Mesenchymal stem cell (in vitro differentiated cells and primary cell): ENCODE measurements at regions not wholly inside any gene's neighbourhood (a gene's known extent, or its start where the extent isn't known, plus 50 kb on each side); places are given as distances from the start of the nearest gene placed in this dataset.
"Not testable (repeated sequence)": the region's sequence is repeated elsewhere in the genome, so short reads cannot be mapped to it uniquely, and the experiment has no call there.

ENCODE experiments used
- DNase-seq: peaks from one replicate; pipeline ENCODE4 v3.0.0-alpha.2; 2013
- H2AFZ ChIP-seq: one replicate; pipeline ENCODE4 v1.6.1; 2013; ENCODE audit warnings: low read depth, mild to moderate bottlenecking, control low read depth, inconsistent platforms, low read length, moderate library complexity
- H2AK5ac ChIP-seq: 2 replicates; pipeline ENCODE4 v1.6.1; 2013; ENCODE audit warnings: low read length, moderate library complexity, mild to moderate bottlenecking, inconsistent platforms; ENCODE audit not compliant: severe bottlenecking
- H2BK120ac ChIP-seq: one replicate; pipeline ENCODE4 v1.6.1; 2013; ENCODE audit warnings: low read depth, mild to moderate bottlenecking, inconsistent platforms, low read length, moderate library complexity
- H2BK12ac ChIP-seq, 2 experiments: one replicate each; pipeline ENCODE4 v1.6.1; 2013; ENCODE audit warnings: inconsistent platforms in 2 of 2, low read length in 2 of 2, mild to moderate bottlenecking in 2 of 2, moderate library complexity in 2 of 2, control low read depth in 1 of 2
- H2BK15ac ChIP-seq: one replicate; pipeline ENCODE4 v1.6.1; 2013; ENCODE audit warnings: mild to moderate bottlenecking, low read depth, inconsistent platforms; ENCODE audit not compliant: poor library complexity, severe bottlenecking
- H2BK5ac ChIP-seq: 2 replicates; pipeline ENCODE4 v1.6.1; 2013; ENCODE audit warnings: low read depth, mild to moderate bottlenecking, low read length, control low read depth, inconsistent platforms; ENCODE audit not compliant: poor library complexity, severe bottlenecking
- H3K14ac ChIP-seq, 2 experiments: one replicate each; pipeline ENCODE4 v1.6.1; 2013; ENCODE audit warnings: inconsistent platforms in 2 of 2, low read length in 2 of 2, control low read depth in 1 of 2, mild to moderate bottlenecking in 1 of 2, moderate library complexity in 1 of 2
- H3K18ac ChIP-seq, 2 experiments: one replicate each; pipeline ENCODE4 v1.6.1; 2013; ENCODE audit warnings: inconsistent platforms in 2 of 2, low read length in 2 of 2, control low read depth in 1 of 2, low read depth in 1 of 2, mild to moderate bottlenecking in 1 of 2
- H3K23ac ChIP-seq, 2 experiments: one replicate each; pipeline ENCODE4 v1.6.1; 2013; ENCODE audit warnings: inconsistent platforms in 2 of 2, low read length in 2 of 2, mild to moderate bottlenecking in 2 of 2, moderate library complexity in 2 of 2, control low read depth in 1 of 2
- H3K27ac ChIP-seq: 2 replicates; pipeline ENCODE4 v1.5.1; 2013; ENCODE audit warnings: mild to moderate bottlenecking, moderate library complexity, low read length, control low read depth, inconsistent platforms; ENCODE audit not compliant: poor library complexity, severe bottlenecking
- H3K27me3 ChIP-seq, 2 experiments: 2 replicates each; pipeline versions ENCODE4 v1.6.1 to v1.7.0; 2013; ENCODE audit warnings: low read length in 2 of 2, mild to moderate bottlenecking in 2 of 2, moderate library complexity in 2 of 2, control low read depth in 1 of 2, inconsistent platforms in 1 of 2; ENCODE audit not compliant: control insufficient read depth in 1 of 2, insufficient read depth in 1 of 2
- H3K36me3 ChIP-seq, 2 experiments: 2 replicates each; pipeline versions ENCODE4 v1.6.1 to v1.7.0; 2013; ENCODE audit warnings: low read length in 2 of 2, control low read depth in 1 of 2, inconsistent platforms in 1 of 2, low read depth in 1 of 2, mild to moderate bottlenecking in 1 of 2; ENCODE audit not compliant: insufficient read depth in 2 of 2, control insufficient read depth in 1 of 2
- H3K4ac ChIP-seq, 2 experiments: one replicate each; pipeline ENCODE4 v1.6.1; 2013; ENCODE audit warnings: inconsistent platforms in 2 of 2, low read length in 2 of 2, mild to moderate bottlenecking in 2 of 2, moderate library complexity in 2 of 2, control low read depth in 1 of 2, low read depth in 1 of 2
- H3K4me1 ChIP-seq: 2 replicates; pipeline ENCODE4 v1.6.1; 2013; ENCODE audit warnings: low read depth, low read length, control low read depth; ENCODE audit not compliant: control insufficient read depth, insufficient read depth
- H3K4me2 ChIP-seq: 2 replicates; pipeline ENCODE4 v1.6.1; 2013; ENCODE audit warnings: low read length, mild to moderate bottlenecking, inconsistent platforms; ENCODE audit not compliant: poor library complexity, severe bottlenecking
- H3K4me3 ChIP-seq, 2 experiments: 2 replicates each; pipeline versions ENCODE4 v1.5.1 to v1.7.0; 2013; ENCODE audit warnings: low read length in 2 of 2, mild to moderate bottlenecking in 2 of 2, control low read depth in 1 of 2, low read depth in 1 of 2; ENCODE audit not compliant: insufficient read depth in 1 of 2
- H3K79me1 ChIP-seq: replicated peaks from 2 replicates; pipeline ENCODE4 v1.6.1; 2013; ENCODE audit warnings: mild to moderate bottlenecking, control low read depth, low read length, inconsistent platforms; ENCODE audit not compliant: poor library complexity, severe bottlenecking
- H3K9ac ChIP-seq: 2 replicates; pipeline ENCODE4 v1.7.0; 2013; ENCODE audit warnings: mild to moderate bottlenecking, low read length, moderate library complexity
- H3K9me3 ChIP-seq: 2 replicates; pipeline ENCODE4 v1.7.0; 2013; ENCODE audit warnings: mild to moderate bottlenecking, low read length; ENCODE audit not compliant: control insufficient read depth
- H4K8ac ChIP-seq: one replicate; pipeline ENCODE4 v1.6.1; 2013; ENCODE audit warnings: inconsistent platforms, mild to moderate bottlenecking, low read length, moderate library complexity
- H4K91ac ChIP-seq: one replicate; pipeline ENCODE4 v1.6.1; 2013; ENCODE audit warnings: mild to moderate bottlenecking, low read length, inconsistent platforms
- WGBS: methylation state at CpG from one replicate; pipeline ENCODE4 v1.1.7; 2013; ENCODE audit warnings: mixed read lengths; 5-methylcytosine and 5-hydroxymethylcytosine counted together

GRCh38 chr6:137550535-137550934, 56.3 kb upstream of the OLIG3 start:
- Histone ChIP-seq H3K27ac (no peak overlapping the region), H4K91ac (no peak overlapping the region)

GRCh38 chr6:137552146-137552545, 58.0 kb upstream of the OLIG3 start:
- Histone ChIP-seq H3K9ac (no peak overlapping the region), H3K4me2 (no peak overlapping the region), H3K4ac (no peak overlapping the region), H4K91ac (no peak overlapping the region), H2BK5ac (no peak overlapping the region), H3K27me3 (peaks cover 0 to 8% of the 10 kb centered on the region in 2 experiments), H3K9me3 (peaks cover 3% of the 10 kb centered on the region), H3K18ac (no peak overlapping the region), H2BK120ac (no peak overlapping the region), H2AK5ac (no peak overlapping the region), H3K27ac (no peak overlapping the region), H3K79me1 (no peaks in the 10 kb centered on the region), H3K4me1 (no peaks in the 10 kb centered on the region), H3K23ac (no peak overlapping the region), H3K4me3 (no peak overlapping the region), H4K8ac (no peak overlapping the region), H3K36me3 (no peaks in the 10 kb centered on the region), H3K14ac (no peak overlapping the region), H2BK15ac (no peak overlapping the region), H2BK12ac (no peak overlapping the region), H2AFZ (no peak overlapping the region)
- no peak for DNase-seq
- WGBS, result 67% methylated on average over 1 of the region's 1 CpG

More at GRCh38 chr6:137550535-137550934, 56.3 kb upstream of the OLIG3 start:
- Histone ChIP-seq H2BK15ac (no peak overlapping the region), H3K4me2 (no peak overlapping the region), H2BK12ac (no peak overlapping the region), H3K79me1 (no peaks in the 10 kb centered on the region), H2BK5ac (no peak overlapping the region), H3K4me1 (no peaks in the 10 kb centered on the region), H3K18ac (no peak overlapping the region), H3K14ac (no peak overlapping the region), H3K9ac (no peak overlapping the region), H2AK5ac (no peak overlapping the region), H3K36me3 (no peaks in the 10 kb centered on the region), H3K23ac (no peak overlapping the region), H2AFZ (no peak overlapping the region), H4K8ac (no peak overlapping the region), H2BK120ac (no peak overlapping the region), H3K27me3 (peaks cover 0 to 8% of the 10 kb centered on the region in 2 experiments), H3K4me3 (no peak overlapping the region), H3K9me3 (peaks cover 3% of the 10 kb centered on the region), H3K4ac (no peak overlapping the region)
- DNase-seq, result no peak
- 40% methylated on average over 2 of the region's 4 CpGs for WGBS

- Histone ChIP-seq H2BK120ac (no peak overlapping the region), H3K79me1 (no peaks in the 10 kb centered on the region), H3K4me1 (no peaks in the 10 kb centered on the region), H2AK5ac (no peak overlapping the region), H3K9me3 (peaks cover 3% of the 10 kb centered on the region), H3K36me3 (no peaks in the 10 kb centered on the region), H3K9ac (no peak overlapping the region), H3K27me3 (peaks cover 0 to 8% of the 10 kb centered on the region in 2 experiments), H4K91ac (no peak overlapping the region), H3K4me3 (no peak overlapping the region), H2AFZ (no peak overlapping the region), H3K4ac (no peak overlapping the region), H3K14ac (no peak overlapping the region), H3K4me2 (no peak overlapping the region), H4K8ac (no peak overlapping the region), H3K18ac (no peak overlapping the region), H3K23ac (no peak overlapping the region), H3K27ac (no peak overlapping the region), H2BK12ac (no peak overlapping the region), H2BK5ac (no peak overlapping the region), H2BK15ac (no peak overlapping the region)
- DNase-seq, result no peak
- WGBS, result 52% methylated on average over 2 of the region's 2 CpGs
Observed at GRCh38 chr6:137552809-137553208, 58.6 kb upstream of the OLIG3 start.

GRCh38 chr6:137559521-137560183, 65.5 kb upstream of the OLIG3 start:
- not testable (repeated sequence) for H2BK120ac ChIP-seq, H2AK5ac ChIP-seq, H3K36me3 ChIP-seq, DNase-seq, H4K91ac ChIP-seq, H3K79me1 ChIP-seq, H3K4me1 ChIP-seq, H3K4ac ChIP-seq, H2BK5ac ChIP-seq, H2BK12ac ChIP-seq, H3K18ac ChIP-seq, H3K14ac ChIP-seq, H3K9ac ChIP-seq, H3K4me3 ChIP-seq, H3K27me3 ChIP-seq, H3K4me2 ChIP-seq, H3K9me3 ChIP-seq, H4K8ac ChIP-seq, H3K27ac ChIP-seq, H2AFZ ChIP-seq, H3K23ac ChIP-seq, H2BK15ac ChIP-seq
- 80% methylated on average over 3 of the region's 3 CpGs for WGBS
